ENCODE measurements at regions not wholly inside any gene's neighbourhood (a gene's known extent, or its start where the extent isn't known, plus 50 kb on each side); places are given as distances from the start of the nearest gene placed in this dataset.

GRCh38 chr3:104723000-104723399 lies 643.7 kb upstream of the ALCAM start:
- DNase-seq: no peak

GRCh38 chr3:104731074-104731473 lies 635.6 kb upstream of the ALCAM start:
- DNase-seq: no peak

- no peak for DNase-seq
Observed at GRCh38 chr3:104734627-104735026, 632.1 kb upstream of the ALCAM start.

- DNase-seq: no peak
Observed at GRCh38 chr3:104735691-104736090, 631.0 kb upstream of the ALCAM start.

DNA sequence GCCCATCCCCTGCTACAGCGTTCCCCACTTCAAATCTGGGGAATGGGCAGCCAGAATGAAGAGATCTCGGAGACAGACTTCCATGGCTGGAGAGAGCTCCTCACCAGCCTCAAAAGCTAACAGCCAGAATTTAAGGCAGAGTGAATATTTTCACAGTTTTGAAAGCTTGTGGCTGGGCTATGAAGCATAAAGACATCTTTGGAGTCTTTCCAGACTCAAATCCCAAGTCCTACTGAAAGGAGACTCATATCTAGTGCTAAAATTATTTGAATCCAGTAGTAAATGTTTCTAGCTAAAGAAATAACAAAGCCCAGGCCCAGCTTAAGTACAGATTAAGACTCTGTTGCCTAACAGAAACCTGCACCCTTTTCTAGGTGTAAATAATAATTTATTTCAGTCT lies 628.4 kb upstream of the ALCAM start:
- DNase-seq: no peak

DNA sequence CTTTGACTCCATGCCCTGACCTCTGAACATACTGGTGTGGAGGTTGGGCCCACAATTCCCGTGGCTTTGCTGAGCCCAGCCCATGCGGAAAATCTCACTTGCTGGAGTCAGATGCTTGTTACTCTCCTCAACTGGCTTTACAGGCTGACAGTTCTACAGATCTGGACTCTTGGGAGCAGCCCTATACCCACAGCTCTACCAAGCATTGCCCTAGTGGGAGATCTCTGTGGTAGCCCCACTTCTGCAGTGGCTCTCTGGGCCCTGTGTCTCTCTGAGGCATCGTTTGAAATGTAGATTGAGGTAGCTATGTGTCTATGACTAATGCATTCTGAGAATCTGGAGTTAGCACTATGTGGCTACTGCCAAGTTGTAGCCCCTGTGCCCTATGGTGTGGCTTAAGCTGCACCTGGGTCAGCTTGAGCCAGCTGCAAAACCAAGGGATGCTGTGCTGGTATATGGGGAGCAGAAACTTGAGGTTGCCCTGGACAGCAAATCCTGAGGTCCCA lies 625.8 kb upstream of the ALCAM start:
- DNase-seq: no peak

GRCh38 chr3:104742044-104742443 lies 624.7 kb upstream of the ALCAM start:
- no peak for DNase-seq

DNA sequence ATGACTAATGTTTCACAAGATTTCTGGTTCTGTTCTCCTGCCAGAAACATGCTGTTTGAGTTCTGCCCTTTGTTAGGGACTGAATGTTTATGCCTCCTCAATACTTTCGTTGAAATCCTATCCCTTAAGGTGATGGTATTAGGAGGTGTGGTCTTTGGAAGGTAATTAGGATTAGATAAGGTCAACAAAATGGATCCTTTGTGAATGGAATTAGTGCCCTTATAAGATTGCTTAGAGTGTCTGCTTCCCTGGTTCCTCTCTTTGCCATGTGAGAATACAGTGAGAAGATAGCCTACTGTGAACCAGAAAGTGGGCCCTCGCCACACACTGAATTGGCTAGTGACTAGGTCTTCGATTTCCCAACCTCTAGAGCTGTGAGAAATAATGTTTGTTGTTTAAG lies 621.4 kb upstream of the ALCAM start:
- no peak for DNase-seq

DNA sequence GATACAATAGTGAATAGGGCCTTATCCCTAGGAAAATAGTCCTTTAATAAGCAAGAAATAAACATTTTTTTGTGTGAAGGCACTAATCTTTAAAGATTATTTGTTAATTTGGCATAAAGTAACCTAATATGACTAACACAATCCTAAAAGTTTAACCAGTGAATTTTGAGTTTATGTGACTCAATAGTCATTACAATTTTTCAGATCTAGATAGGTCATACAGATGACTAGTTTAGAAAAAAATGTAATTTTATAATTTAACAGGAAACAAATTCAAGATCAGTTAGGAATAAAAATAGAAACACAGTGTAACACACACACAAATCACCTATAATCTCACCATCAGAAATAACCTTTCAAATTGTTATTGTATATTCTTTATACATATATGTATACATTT lies 620.7 kb upstream of the ALCAM start:
- DNase-seq: no peak

- no peak for DNase-seq
Observed at GRCh38 chr3:104750581-104750980, 616.1 kb upstream of the ALCAM start.

GRCh38 chr3:104755791-104756190 lies 610.9 kb upstream of the ALCAM start:
- no peak for DNase-seq

DNA sequence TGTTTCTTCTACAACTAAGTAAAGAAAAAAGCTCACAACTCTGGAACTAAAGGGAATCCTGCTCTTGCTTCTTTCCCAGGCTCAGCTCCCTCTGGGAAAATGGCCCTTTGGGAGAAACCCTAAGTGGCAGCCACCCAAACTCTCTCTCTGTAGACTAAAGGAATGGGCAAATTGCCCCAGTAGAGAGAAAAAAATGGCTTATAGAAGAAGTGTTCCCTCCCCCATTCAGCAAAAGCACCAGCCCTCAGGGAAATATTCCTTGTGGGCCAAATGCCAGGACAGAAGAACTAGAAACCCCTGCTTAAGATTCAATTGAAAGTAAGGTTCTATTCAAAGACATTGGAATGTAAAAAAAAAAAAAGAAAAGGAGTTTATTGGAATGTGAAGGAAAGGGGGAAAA lies 603.7 kb upstream of the ALCAM start:
- DNase-seq: no peak

DNA sequence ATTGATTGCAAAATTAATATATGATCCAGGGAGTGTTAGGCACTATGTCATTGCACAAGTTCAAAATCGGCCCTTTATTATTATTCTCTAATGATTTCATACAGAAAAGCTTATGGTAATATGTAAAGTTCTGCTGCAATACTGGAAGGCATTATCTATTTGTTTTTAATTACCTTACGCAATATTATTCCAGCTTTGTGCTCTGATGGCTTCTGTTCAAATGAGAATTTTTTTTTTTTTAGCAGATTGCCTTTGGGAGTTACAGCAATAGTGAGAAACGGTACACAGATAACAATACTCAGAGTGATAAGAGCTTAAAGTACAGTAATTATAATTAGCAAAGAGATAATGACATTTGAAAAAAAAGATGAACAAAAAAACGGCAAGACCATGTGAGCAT lies 602.2 kb upstream of the ALCAM start:
- no peak for DNase-seq

DNA sequence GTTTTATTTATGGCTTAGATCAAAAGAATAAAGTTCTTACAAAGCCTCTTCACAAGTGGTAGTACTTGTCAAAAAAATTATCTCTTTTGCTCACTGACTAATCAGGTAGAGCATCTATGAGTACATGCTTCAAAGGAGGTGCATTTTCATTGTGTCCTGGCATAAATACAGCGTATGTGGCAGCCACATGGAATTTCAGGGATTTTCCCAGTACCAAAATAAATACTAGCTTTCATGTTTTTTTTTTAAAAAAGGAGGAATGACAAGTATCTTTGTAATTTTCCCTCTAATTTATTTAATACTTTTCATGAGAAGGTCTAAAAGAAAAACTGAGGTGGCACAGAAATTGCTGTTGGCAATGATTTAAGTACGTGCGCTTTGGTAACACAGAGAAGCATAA lies 597.8 kb upstream of the ALCAM start:
- no peak for DNase-seq

GRCh38 chr3:104779324-104779723 lies 587.4 kb upstream of the ALCAM start:
- DNase-seq: no peak

GRCh38 chr3:104781112-104781511 lies 585.6 kb upstream of the ALCAM start:
- DNase-seq: no peak

DNA sequence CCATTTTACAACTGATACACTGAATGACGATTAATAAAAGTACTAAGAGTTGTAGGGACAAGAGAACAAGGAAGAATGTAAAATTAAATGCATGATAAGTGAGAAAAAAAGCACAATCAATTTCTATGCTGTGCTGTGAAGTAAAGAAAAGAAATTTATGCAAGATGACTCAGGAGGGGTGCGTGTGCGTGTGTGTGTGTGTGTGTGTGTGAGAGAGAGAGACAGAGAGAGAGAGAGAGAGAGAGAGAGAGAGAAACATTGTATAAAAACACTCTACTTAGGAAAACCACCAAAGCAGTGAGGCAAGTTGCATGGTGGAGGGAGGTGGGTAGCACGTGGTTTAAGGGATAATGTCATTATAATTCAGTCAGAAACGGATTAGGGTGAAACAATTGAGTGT lies 580.8 kb upstream of the ALCAM start:
- no peak for DNase-seq

- DNase-seq: no peak
Observed at GRCh38 chr3:104787306-104787705, 579.4 kb upstream of the ALCAM start.

GRCh38 chr3:104788807-104789206 lies 577.9 kb upstream of the ALCAM start:
- DNase-seq: no peak

GRCh38 chr3:104791331-104791730 lies 575.4 kb upstream of the ALCAM start:
- no peak for DNase-seq

GRCh38 chr3:104796556-104796955 lies 570.2 kb upstream of the ALCAM start:
- DNase-seq: no peak

- DNase-seq: no peak
Observed at GRCh38 chr3:104805042-104805441, 561.7 kb upstream of the ALCAM start.

DNA sequence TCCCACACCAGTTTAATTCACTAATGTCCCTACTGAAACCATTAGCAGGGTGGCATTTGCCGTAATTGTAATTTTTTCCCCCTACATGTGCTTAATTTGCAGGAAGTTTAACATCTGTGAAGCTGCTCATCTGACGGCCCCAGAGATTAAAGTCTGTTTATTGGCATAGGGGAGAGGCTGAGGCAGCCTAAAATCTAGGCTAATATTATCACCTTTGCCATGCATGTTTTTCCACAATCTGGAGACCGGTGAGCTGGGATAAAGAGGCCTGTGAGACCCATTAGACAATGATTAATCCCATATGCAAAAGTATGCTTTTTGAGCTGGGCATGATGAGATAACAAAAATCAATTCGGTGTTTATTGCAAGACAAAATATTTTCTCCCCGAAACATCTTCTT lies 561.2 kb upstream of the ALCAM start:
- DNase-seq: no peak

GRCh38 chr3:104810896-104811295 lies 555.8 kb upstream of the ALCAM start:
- DNase-seq: no peak

DNA sequence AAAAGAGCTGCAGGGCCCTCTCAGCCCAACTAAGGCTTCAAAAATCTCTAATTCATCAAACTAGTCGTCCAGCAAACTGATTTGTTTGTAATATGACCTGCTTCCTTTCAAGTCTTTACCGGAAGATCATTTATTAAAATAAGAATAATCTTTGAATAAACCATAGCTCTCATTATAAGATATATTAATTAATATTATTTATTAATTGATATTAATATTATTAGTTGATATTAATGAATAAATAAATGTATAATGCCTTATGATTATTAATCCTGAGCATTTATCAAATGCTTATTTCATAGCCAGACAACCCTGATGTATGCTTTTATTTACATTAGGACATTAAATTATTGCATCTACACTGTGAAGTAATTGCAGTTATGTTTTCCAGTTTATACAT lies 550.7 kb upstream of the ALCAM start:
- DNase-seq: no peak

DNA sequence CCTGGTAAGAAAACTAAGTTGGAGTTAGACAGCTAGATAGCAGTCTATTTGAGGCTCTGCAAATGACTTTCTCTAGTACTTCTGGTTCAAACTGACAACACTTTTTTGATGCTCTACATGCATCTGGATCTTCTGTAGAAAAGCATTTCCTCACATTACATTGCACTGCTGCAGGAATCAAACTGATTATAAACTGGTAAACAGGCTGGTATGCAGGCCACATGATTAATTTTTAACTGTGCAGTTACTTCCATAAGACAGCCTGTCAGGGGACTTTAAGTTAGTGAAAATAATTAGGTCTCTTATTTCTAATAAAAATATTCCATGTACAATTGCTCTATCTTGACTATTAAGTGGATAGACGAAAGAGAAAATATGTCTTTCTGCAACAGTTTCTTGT lies 550.0 kb upstream of the ALCAM start:
- DNase-seq: no peak
